Activated CD4-positive, alpha-beta T cell treated with anti-CD3 and anti-CD28 coated beads, Interleukin-2, amount 50 U/mL, for 4 hours (primary cell): ENCODE measurements at regions not wholly inside any gene's neighbourhood (a gene's known extent, or its start where the extent isn't known, plus 50 kb on each side); places are given as distances from the start of the nearest gene placed in this dataset.

ENCODE experiments used
- DNase-seq, 2 experiments: peaks; one replicate each; pipeline ENCODE4 v3.0.0-alpha.2; 2020

DNA sequence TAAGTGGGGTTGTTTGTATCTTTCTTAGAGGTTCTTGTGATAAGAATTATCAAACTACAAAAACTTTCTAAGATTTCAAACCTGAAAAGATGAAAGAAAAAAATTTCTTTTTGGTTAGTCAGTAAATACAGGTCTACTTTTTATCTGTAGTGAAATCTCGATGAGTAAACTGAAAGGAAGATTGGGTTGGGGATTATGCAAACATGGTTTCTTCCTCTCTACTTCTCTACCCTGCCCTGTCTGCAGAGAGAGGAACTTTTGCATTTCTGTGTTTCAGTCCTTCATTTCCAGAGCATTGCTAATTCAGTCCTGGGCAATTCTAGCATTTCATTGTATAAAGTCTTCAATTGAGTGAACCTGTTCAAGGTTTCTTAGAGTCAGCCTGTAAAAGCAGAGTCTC, 51.6 kb upstream of the IL2 start:
- DNase-seq: no peak
